Neural progenitor cell (in vitro differentiated cells): ENCODE measurements at regions not wholly inside any gene's neighbourhood (a gene's known extent, or its start where the extent isn't known, plus 50 kb on each side); places are given as distances from the start of the nearest gene placed in this dataset.

Experiments
- DNase-seq: peaks from one replicate; pipeline ENCODE4 v3.0.0-alpha.2; 2016; ENCODE audit warnings: low spot score
- H2AFZ ChIP-seq: fragments of 200-600 bp; sonication (generic); replicated peaks from 2 replicates; pipeline ENCODE4 v1.6.1; 2016; ENCODE audit warnings: antibody characterized with exemption
- H3F3A ChIP-seq: fragments of 200-600 bp; sonication (generic); 2 replicates; pipeline ENCODE4 v1.6.1; 2016; ENCODE audit warnings: antibody characterized with exemption, low read depth
- H3K27ac ChIP-seq: fragments of 200-600 bp; sonication (generic); 2 replicates; pipeline ENCODE4 v1.5.1; 2016; ENCODE audit warnings: mild to moderate bottlenecking
- H3K27me3 ChIP-seq: fragments of 200-600 bp; sonication (generic); 2 replicates; pipeline ENCODE4 v1.6.1; 2016; ENCODE audit warnings: mild to moderate bottlenecking, moderate library complexity
- H3K36me3 ChIP-seq: fragments of 200-600 bp; sonication (generic); 2 replicates; pipeline ENCODE4 v1.5.1; 2016
- H3K4me1 ChIP-seq: fragments of 200-600 bp; sonication (generic); 2 replicates; pipeline ENCODE4 v1.6.1; 2016; ENCODE audit warnings: mixed run types
- H3K4me2 ChIP-seq: fragments of 200-600 bp; sonication (generic); 2 replicates; pipeline ENCODE4 v1.6.1; 2016
- H3K4me3 ChIP-seq: fragments of 200-600 bp; sonication (generic); 2 replicates; pipeline ENCODE4 v1.5.1; 2016
- H3K79me2 ChIP-seq: fragments of 200-600 bp; sonication (generic); 2 replicates; pipeline ENCODE4 v1.6.1; 2016; ENCODE audit warnings: low read depth
- H3K9ac ChIP-seq: fragments of 200-600 bp; sonication (generic); 2 replicates; pipeline ENCODE4 v1.6.1; 2016
- H3K9me3 ChIP-seq: fragments of 200-600 bp; sonication (generic); 2 replicates; pipeline ENCODE4 v1.5.1; 2016; ENCODE audit warnings: low read depth
- H4K20me1 ChIP-seq: fragments of 200-600 bp; sonication (generic); 2 replicates; pipeline ENCODE4 v1.6.1; 2016; ENCODE audit warnings: low read depth
- H3K27ac Mint-ChIP-seq: 3 replicates; pipeline ENCODE4 v1.8.0; 2021; ENCODE audit warnings: mixed read lengths
- H3K27me3 Mint-ChIP-seq: 2 replicates; pipeline ENCODE4 v1.8.0; 2022; ENCODE audit warnings: low read depth, mild to moderate bottlenecking, inconsistent platforms, moderate library complexity, mixed read lengths; ENCODE audit not compliant: insufficient read depth
- H3K36me3 Mint-ChIP-seq: 3 replicates; pipeline ENCODE4 v1.8.0; 2021; ENCODE audit warnings: mixed read lengths
- H3K4me1 Mint-ChIP-seq: 3 replicates; pipeline ENCODE4 v1.8.0; 2021; ENCODE audit warnings: mixed read lengths
- H3K4me3 Mint-ChIP-seq: 3 replicates; pipeline ENCODE4 v1.8.0; 2021; ENCODE audit warnings: mild to moderate bottlenecking, moderate library complexity, mixed read lengths
- H3K9me3 Mint-ChIP-seq: 3 replicates; pipeline ENCODE4 v1.8.0; 2020; ENCODE audit warnings: mixed read lengths
- CTCF ChIP-seq: fragments of 200-600 bp; sonication (generic); IDR thresholded peaks from 2 replicates; pipeline ENCODE4 v1.5.1; 2017; ENCODE audit warnings: antibody characterized with exemption, mild to moderate bottlenecking
- EZH2 ChIP-seq: fragments of 200-600 bp; sonication (generic); IDR thresholded peaks from 2 replicates; pipeline ENCODE4 v1.6.1; 2017; ENCODE audit warnings: antibody characterized with exemption, mild to moderate bottlenecking, moderate library complexity
- EZH2phosphoT487 ChIP-seq: fragments of 200-600 bp; sonication (generic); IDR thresholded peaks from 2 replicates; pipeline ENCODE4 v1.6.1; 2017; ENCODE audit warnings: antibody characterized with exemption

DNA sequence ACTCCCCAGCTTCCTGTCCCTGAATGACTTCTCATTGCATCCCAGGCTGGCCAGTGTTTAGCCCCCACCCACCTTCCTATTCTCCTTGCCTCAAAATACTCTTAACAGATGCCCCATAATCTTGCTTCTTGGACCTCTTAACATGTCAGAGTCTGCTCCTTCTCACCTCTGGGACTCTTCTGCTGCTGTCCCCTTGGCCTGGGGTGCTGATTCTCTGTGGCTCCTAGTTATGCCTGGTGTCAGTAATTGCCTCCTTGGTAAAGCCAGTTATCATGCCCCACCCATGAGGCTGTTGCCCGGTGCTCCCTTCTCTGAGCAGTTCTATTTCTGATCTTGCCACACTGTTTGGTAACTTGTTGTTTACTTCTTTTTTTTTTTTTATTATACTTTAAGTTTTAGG is 256.8 kb downstream of the STIM2 start:
- no peaks in the 10 kb centered on the region for H3K9me3 ChIP-seq
- no peaks in the 10 kb centered on the region for H3K36me3 ChIP-seq
- H2AFZ ChIP-seq, result no peak overlapping the region
- Mint-ChIP-seq H3K9me3 (peaks cover 14% of the 10 kb centered on the region), H3K4me3 (no peak overlapping the region), H3K36me3 (peaks cover 2% of the 10 kb centered on the region), H3K4me1 (peaks cover 40% of the 10 kb centered on the region), H3K27me3 (peaks cover 16% of the 10 kb centered on the region), H3K27ac (no peak overlapping the region)
- no peak for DNase-seq
- no peaks in the 10 kb centered on the region for H4K20me1 ChIP-seq
- TF ChIP-seq EZH2, result no peak
- no peak for TF ChIP-seq CTCF
- TF ChIP-seq EZH2phosphoT487, result no peak
- peaks cover 3% of the 10 kb centered on the region for H3F3A ChIP-seq
- H3K4me2 ChIP-seq, result no peak overlapping the region
- H3K79me2 ChIP-seq, result no peaks in the 10 kb centered on the region
- H3K27me3 ChIP-seq, result no peaks in the 10 kb centered on the region
- H3K9ac ChIP-seq, result no peak overlapping the region
- H3K4me3 ChIP-seq, result no peak overlapping the region
- peaks cover 22% of the 10 kb centered on the region for H3K4me1 ChIP-seq
- no peak overlapping the region for H3K27ac ChIP-seq

DNA sequence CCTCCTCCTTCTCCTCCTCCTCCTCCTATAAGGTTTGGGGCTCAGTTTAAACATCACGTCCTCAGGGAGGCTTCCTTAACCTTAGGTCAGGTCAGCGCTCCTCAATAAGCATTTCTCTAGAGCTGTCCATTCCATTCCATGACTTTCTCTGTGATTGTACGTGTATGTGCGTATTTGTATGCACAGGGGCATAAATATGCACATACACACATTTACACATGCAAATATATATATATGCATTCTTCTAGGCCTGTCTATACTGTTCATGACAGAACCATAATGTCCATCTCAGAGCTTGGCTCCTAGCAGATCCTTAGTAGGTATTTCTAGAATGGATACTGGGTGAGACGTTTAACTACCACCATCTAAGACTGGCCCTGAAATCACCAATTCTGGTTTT is 258.6 kb downstream of the STIM2 start:
- Histone ChIP-seq H3K79me2 (no peaks in the 10 kb centered on the region), H2AFZ (no peak overlapping the region), H4K20me1 (no peaks in the 10 kb centered on the region), H3K9ac (no peak overlapping the region), H3K4me1 (peaks cover 39% of the 10 kb centered on the region), H3K4me3 (no peak overlapping the region), H3K27ac (no peak overlapping the region), H3K27me3 (no peaks in the 10 kb centered on the region), H3K9me3 (no peaks in the 10 kb centered on the region), H3K36me3 (no peaks in the 10 kb centered on the region), H3F3A (peaks cover 21% of the 10 kb centered on the region), H3K4me2 (no peak overlapping the region)
- Mint-ChIP-seq H3K4me1 (peaks cover 55% of the 10 kb centered on the region), H3K36me3 (peaks cover 2% of the 10 kb centered on the region), H3K27me3 (peaks cover 12% of the 10 kb centered on the region), H3K9me3 (peaks cover 18% of the 10 kb centered on the region), H3K27ac (no peak overlapping the region), H3K4me3 (no peak overlapping the region)
- DNase-seq, result no peak
- no peak for TF ChIP-seq CTCF
- TF ChIP-seq EZH2, result no peak
- no peak for TF ChIP-seq EZH2phosphoT487

DNA sequence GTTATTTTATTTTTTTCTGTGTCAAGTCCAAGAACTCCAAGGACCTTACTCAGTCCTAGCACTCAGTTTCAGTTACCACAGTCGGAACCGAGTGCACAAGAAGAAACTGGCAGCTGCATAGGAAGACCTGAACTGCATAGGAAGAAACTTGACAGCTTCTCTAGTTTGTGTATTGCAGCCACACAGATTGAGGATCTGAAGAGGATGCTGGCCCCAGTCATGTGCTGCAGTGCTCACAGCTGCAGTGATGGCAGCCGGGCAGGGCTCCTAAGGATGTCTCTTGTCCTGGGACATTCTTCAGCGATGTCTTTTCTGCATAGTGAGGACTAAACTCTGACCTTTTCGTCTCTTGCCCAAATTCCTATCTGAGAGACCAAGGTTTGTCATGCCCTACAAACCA is 261.2 kb downstream of the STIM2 start:
- H3K9ac ChIP-seq, result no peak overlapping the region
- Mint-ChIP-seq H3K4me1 (peaks cover 37% of the 10 kb centered on the region), H3K27me3 (peaks cover 11% of the 10 kb centered on the region), H3K9me3 (peaks cover 18% of the 10 kb centered on the region), H3K4me3 (no peak overlapping the region), H3K27ac (peak overlapping the region; percentile 43), H3K36me3 (no peaks in the 10 kb centered on the region)
- no peaks in the 10 kb centered on the region for H3K27me3 ChIP-seq
- H3K4me3 ChIP-seq, result no peak overlapping the region
- TF ChIP-seq EZH2 (no peak), CTCF (no peak), EZH2phosphoT487 (no peak)
- no peaks in the 10 kb centered on the region for H3K9me3 ChIP-seq
- peaks cover 25% of the 10 kb centered on the region for H3F3A ChIP-seq
- H3K79me2 ChIP-seq, result no peaks in the 10 kb centered on the region
- H2AFZ ChIP-seq, result no peak overlapping the region
- peaks cover 30% of the 10 kb centered on the region for H3K4me1 ChIP-seq
- no peak for DNase-seq
- no peak overlapping the region for H3K4me2 ChIP-seq
- H3K36me3 ChIP-seq, result no peaks in the 10 kb centered on the region
- no peaks in the 10 kb centered on the region for H4K20me1 ChIP-seq
- H3K27ac ChIP-seq, result no peak overlapping the region
